Stimulated activated CD4-positive, alpha-beta T cell treated with anti-CD3 and anti-CD28 coated beads, TNF-alpha, amount 100 ng/mL, for 24 hours (primary cell): ENCODE measurements at regions not wholly inside any gene's neighbourhood (a gene's known extent, or its start where the extent isn't known, plus 50 kb on each side); places are given as distances from the start of the nearest gene placed in this dataset.

Source experiments
- DNase-seq, 3 experiments: peaks; one replicate each; pipeline ENCODE4 v3.0.0-alpha.2; 2020; ENCODE audit warnings: low read depth in 3 of 3

DNA sequence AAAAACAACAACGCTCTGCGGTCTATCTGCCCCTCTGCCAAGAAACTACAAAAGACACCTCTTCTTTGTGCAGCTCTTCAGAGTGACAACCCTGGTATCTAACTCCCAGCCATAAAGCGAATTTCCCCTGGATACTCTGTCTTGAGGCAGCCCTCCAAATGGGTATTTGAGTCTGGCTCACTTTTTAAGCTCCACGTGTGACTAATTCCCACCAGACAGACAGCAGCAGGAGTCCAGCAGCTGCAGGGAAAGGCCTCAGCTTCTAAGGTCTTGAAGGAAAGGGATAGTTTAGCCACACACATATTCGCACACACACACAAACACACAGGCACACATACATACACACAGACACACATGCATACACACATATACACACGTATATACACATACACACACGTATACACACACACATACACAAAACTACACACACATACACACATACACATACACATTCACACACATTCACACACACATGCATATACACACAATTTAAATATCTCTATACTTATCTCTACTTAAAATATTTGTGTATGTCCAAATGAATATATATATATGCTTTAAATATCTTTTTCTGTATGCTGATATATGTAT, 188.8 kb downstream of the TSHZ3 start:
- DNase-seq: no peak

DNA sequence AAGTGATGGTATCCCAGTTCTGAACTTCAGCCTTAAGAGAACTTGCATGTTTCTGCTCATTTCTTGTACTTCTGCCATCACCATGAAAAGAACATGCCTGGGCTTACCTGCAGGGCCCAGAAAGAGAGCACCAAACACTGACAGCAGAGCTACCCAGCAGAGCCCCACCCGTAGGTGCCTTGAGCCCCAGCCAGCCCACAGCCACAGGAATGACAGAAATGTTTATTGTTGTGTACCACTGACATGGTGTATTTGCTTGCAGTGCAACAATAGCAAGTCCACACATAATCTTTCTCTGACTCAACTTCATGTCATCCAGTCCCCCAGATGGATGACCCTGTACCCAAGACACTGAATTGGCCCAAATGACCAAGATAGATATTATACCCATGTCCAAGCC, 195.2 kb downstream of the TSHZ3 start:
- no peak for DNase-seq

DNA sequence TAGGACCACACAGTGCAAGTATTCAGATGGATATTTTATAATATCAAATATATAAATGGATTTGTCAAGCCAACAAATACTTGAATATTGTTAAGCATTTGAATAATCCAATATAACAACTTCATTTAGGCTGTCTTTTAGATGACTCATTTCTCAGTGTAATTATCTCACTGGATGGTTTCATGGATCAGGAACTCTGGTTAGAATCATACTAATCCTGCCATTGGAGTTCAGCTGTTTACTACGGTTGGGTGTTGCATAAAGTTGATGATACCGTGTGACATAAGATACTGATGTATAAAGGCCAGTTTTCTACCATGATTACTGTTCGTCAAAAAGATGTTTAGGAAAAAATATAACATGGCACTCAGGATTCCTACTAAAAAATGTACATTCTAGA, 196.3 kb downstream of the TSHZ3 start:
- DNase-seq: no peak

DNA sequence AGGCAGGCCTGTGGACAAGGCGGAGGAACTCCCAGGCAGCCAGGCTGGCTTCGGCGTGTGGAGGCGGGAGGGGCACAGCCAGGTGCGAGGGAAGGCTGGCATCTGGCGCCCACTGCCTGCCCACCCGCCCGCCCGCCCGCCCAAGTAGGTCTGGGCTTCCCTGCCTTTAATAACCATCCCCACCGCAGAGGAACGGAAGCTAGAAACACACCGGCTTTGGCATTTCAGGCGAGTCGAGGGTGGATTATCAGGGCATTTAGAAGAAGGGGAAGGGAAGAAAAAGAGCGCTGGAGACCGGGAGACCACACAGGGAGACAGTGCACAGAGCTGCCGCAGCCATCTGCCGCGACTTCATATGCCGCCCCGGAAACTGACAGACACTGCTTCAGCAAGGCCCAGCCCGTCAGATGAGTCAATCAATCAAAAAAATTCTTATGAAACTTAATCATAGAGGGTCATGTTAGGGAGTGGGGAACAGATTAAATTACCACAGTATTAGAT, 199.7 kb downstream of the TSHZ3 start:
- DNase-seq: no peak

DNA sequence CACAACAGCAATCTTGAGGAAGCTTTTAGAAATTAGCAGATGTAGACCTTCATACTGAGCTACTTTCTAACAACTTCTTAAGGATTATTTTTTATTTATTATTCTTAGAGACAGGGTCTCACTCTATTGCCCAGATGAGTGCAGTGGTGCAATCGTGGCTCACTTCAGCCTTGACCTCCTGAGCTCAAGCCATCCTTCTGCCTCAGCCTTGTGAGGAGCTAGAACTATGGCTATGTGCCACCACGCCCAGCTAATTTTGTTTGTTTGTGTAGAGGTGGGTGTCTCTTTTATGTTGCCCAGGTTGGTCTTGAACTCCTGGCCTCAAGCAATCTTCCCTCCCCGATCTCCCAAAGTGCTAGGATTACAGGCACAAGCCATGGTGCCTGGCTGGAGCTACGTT, 200.6 kb downstream of the TSHZ3 start:
- no peak for DNase-seq

DNA sequence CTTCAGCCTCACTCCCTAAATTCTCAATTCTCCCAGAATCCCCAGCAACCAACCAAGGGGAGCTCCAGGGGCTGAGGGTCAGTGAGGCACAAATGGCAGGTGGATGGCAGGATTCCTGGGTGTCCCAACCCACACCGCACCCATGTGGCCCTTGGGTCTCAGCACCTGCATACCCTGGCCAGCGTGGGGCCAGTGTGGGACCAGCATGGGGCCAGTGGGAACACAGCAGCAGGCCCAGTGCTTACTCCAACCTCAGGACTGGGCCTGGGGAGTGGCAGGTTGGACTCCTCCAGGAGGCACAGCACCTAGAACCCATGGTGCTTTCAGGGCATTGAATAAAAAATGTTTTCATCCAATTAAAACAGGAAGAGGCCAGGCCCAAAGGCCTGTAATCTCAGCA, 202.0 kb downstream of the TSHZ3 start:
- no peak for DNase-seq

DNA sequence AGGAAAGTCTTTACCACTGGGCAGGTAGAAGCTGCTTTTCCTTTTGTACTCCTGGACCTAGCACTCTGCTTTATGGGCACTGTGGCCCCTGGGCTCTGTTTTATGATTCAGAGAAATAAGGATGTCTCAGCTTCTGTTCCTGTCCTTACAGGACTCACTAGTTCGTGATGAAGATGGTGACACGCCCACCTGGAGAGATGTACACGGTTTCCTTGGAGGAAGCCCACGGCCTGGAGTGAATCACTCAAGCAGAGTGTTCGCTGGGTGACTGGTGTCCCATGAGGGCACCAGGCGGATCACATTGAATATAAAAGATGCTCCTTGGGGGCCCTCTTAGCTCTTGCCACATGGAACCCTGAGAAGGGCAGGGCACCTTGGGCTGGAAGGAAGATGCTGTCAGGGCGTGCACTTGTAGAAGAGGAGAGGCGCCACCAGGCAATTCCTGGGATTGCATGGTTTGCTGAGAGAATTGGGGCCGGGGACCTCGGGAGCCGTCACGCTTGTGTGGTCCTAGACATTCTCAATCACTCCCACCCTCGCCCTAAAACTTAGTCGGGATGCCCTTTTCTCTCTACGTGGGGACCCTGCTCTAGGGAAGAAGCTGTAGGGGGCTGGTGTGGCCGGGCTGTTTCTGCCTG, 202.6 kb downstream of the TSHZ3 start:
- DNase-seq: no peak

DNA sequence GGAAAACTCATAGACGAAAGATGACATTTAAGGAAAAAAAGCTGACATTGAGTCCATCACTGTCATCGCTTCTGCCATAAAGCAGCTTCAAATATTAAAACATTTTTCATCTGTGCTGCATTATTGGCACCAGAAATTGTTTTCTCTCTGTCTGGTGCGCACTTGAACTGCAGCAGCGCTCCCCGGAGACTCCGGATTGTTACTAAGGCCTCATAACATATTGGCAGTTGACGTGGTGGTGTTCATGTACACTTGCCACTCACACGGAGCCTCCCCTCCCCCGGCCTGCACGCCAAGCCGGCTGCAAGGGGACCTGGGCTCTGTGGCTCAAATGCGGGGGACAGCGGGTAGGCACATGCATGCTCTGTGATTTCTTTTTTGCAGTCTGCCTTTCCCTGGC, 203.2 kb downstream of the TSHZ3 start:
- no peak for DNase-seq

DNA sequence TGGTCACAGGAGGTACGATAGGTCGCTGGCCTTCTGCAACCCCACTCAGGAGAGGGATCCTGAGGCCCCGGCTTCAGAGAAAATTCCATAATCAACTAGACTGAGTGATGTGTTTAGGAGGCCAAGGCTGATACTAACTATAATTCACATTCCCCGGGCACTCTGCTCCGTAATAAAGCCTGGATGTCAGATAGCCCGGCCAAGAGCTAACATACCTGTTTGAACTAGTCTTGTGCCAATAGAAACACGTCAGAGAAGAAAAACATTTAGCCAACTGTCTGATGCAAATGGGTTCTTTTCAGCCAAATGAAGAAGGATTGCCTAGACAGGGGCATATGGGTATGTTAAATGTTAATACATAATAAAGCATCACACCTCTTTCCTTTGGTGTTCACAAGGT, 204.2 kb downstream of the TSHZ3 start:
- DNase-seq: no peak

DNA sequence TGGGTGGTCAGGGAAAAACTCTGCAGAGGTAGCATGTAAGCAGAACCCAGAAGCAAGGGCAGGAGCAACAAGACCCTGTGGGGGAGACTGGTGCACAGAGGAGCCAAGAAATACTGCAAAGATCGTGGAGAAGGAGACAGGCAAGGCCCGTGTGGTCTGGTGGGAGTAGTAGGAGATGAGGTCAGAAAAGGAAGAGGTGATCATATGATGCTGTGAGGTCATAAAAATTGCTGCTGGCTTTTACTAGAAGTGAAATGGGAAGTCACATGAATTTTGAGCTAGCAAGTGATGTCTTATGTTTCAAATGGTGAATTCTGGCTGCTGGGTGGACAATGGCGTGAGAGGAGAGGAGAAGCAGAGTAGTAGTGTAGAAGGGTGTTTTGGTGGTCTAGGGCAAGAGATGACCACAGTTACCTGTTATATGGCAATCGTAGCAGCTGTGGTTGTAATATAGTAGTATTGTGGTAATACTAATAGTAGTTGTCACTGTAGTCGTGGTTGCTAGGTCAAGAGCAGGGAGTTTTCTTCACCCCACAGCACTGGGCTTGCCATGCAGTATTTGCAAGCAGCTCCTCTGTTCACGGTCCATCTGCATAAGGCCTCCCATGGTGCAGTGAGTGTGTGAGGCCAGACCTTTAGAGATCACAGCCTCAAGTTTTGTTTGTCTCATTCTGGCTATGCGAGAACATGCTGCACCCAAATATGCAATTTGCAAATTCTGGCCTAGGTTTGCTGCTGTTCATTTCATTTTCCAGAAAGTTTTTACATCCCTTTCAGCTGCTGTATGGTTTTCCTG, 205.0 kb downstream of the TSHZ3 start:
- DNase-seq: no peak

DNA sequence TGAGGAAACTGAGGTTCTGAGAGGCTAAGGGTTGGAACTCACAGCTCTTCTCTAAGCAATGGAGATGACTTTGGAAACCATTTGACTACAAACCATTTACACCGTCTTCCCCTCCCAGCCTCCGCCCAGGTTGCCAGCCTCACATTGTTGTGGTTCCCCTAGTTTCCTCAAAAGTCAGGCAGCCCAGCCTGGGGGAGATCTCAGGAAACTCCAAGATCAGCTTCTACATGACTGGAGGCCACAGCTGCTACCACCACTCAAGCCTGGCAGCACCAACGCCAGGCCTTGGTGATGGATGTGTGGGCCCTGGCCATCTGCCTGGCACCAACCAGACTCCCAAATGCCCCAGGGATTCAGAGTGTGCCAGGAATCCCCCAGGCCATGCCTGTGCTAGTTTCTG, 207.9 kb downstream of the TSHZ3 start:
- DNase-seq: no peak

DNA sequence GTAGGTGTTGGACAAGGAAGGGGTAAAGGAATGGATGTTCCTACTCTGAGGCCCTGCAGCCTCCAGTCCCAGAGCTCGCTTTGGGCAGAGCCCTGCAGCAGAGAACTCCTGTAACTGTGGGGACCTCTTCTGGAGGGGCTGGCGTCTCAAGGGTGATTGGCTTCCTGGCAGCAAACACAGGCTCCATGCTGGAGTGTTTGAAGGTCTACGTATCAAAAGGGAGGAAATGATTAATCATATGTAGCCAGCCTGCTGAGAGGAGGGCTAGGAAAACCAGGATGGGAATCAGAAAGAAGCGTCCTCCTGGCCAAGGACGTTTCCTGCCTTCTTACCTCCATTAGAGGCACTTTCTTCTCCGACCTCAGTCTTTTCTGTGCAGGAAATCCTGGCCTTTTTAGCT, 208.5 kb downstream of the TSHZ3 start:
- DNase-seq: no peak

DNA sequence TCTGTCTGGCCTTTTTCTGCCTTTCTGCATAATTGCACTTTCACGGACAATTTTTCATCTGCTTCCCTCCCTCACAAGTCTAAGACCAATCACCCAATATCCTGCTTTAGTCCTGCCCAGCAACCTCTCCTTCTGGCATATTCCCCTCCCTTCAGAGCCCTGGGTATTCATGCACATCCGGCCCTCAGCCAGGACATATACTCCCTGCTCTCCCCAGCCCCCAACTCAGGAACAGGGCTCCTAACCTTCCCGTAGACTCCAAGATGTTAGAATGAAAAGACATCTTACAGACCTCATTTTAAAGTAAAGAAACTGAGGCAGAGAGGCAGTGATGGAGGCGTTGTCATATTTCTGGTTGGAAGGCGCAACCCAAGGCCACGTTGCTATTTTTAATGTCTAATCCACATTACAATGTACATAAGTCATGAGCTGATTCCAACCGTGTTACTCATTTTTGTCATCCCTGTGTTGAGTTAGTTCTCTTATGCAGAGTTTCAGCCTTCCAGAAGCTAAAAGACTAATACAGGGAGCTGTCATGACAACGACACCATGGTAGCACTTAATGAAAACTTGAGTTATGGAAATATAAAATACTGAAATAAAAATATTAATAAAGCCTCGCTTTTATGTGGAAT, 209.2 kb downstream of the TSHZ3 start:
- DNase-seq: no peak

DNA sequence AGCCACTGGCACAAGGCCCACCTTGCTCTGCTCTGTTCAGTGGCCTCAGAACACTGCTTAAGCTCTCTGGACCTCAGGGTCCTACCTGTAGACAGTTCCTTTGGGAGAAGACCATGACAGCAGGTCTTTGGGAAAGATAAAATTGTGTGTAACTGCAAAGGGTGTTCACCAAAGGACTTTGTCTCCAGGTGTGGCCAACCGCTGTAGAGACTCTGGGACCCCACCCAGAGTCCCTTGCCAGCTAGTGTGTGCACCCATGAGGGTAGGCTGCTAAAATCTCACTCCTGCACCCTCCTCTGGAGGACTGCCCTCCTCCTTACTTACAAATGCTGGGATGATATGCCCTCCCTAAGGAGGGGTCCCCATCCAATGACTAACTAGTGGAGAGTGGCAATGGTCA, 211.2 kb downstream of the TSHZ3 start:
- no peak for DNase-seq

DNA sequence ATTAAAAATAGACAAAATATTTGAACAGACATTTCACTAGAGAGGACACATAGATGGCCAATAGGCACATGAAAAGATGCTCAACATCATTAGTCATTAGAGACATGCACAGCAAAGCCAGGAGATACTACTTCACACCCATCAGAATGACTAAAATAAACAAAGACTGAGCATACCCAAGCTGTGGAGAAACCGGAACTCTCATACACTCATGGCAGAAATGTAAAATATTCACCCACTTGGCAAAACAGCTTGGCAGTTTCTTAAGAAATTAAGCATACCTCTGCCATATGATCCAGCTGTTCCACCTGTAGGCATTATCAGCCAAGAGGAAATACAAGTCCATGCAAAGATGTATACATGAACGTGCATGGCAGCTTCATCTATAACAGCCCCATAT, 213.4 kb downstream of the TSHZ3 start:
- DNase-seq: no peak

DNA sequence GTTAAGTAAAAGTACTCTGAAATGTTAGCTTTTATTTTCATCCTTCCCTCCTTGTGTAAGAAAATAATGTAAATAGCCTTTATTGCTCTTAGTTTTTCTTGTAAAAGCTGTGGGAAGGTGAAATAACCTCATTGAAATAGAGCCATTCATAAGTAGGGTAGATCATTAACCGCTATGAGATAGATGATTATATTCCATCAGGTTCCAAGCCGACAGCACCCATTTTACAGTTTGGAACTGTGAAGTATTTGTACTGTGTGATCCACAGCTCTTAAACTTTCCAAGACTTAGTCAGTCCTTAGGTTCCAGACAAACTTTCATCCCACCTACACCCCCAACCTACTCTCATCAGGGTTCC, 216.5 kb downstream of the TSHZ3 start:
- DNase-seq: no peak

DNA sequence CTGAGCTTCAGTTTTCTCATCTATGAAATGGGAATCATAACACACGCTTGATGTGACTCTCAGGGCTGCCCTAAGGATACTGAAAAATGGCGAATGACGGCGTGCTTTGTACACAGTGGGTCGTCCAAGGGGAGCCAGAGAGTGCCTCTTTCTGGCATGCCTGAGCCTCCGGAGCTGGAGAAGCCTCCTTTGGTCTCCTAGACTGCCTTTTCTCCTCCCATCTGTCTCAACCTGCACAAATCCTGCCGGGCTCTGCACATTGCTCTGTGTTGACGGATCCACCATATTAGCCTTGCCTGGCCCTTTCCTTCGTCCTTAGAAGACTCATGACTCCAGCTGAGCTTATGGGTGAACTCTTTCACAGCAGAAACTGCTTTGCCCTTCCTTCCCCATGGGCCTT, 220.9 kb downstream of the TSHZ3 start:
- no peak for DNase-seq

DNA sequence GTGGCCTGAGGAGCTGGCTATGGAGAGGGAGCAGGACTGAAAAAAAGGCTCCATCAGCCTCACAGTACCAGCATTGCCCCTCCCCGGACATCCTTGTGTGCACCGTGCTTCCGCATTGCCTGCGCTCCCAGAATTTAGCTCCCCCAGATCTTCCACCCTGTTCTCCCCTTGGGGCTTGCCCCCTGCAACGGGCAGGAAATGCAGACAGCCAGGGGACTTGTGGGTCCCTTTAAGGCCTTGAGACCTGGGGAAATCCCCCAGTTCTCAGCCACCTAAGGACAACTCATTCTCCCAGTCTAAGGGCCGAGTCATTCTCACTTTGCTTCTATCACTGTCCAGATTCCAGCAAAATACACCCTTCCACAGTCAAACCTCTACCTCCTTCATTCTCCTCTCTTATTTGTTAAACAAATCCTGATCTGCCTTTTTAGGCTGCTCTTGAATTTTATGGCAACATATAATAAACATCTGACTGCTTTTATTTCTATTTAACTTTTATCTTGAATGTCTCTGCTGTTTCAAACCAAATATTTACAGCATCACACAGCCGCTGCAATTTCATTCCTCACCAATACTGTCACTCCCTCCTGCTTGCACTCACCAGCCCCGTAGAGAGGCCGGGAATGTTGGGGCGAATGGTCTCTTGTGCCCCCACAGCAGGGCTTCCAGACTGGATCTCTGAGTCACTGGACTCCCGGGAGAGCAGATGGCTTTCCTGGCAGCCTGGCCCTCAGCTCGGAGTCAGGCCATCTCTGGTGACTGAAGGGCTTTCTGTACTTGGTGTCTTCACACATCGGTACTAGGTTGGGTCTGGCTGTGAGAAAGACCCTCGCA, 221.9 kb downstream of the TSHZ3 start:
- no peak for DNase-seq

DNA sequence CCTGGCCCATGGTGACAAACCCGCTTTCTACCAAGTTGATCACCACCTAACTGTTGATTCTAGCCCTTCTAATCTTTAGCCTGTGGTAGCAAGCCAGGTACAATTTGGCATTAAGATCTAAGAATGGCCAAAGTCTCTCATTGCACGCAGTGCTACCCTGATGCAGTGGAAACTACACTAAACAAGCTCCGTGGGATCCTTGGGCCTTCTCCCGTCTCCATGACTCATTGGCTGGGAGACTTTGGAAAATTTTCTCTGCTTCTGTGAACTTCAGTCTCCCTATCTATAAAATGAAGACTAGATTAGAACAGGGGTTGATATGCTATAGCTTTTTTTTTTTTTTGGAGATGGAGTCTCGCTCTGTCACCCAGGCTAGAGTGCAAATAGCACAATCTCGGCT, 223.0 kb downstream of the TSHZ3 start:
- no peak for DNase-seq

DNA sequence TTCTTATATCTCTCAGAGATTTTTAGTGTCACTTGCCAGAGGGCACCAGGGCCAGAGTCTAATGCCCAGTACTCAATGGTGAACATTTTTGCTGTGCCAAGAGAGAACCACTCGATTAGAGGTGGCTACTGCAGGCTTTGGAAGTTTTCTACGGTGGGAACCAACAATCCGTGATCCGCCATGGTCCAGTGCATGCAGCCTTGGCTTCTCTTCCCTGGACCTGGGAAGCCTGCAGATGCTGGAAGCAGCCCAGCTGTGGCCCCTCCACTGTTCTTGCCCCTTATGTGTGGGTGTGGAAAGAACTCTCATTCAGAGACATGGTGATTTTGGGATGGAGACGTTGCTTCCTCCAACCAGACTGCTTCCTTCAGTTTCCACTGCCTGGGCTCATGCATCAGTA, 224.2 kb downstream of the TSHZ3 start:
- no peak for DNase-seq

DNA sequence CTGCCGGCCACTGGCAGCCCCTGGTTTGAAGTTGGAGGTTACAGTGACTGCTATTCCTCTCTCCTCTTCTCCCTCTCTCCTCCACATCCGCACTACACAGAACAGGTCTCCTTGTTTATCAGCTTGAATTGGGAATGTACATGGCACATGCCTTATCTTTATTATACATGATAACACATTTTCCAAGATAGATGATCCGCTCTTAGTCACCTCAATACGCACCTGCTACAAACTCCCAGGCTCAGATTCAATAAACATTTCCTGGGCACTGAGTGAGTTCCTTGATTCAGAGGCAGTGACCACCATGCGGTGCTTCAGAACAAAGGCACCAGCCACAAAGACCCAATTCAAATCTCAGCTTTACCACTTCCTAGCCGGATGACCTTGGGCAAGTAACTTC, 227.7 kb downstream of the TSHZ3 start:
- DNase-seq: no peak

DNA sequence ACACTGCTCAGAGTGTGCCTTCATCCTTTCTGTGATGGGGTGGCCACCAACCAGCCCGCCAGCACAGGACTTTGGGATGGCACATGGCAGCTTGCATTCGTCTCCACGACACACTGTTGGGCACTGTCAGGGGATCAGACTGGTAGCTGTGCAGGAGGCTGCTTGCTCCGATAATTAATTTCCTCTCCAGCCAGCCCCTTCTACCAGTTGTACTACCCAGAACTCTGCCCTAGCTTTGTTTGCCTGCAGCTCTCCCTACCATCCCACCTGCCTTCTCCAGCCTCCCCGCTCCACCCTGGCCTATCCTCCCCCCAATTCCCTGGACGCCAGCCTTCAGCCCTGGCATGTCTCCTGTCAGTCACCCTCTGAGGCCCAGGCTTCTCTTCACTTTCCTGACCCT, 228.3 kb downstream of the TSHZ3 start:
- DNase-seq: no peak
